ENCODE measurements at regions not wholly inside any gene's neighbourhood (a gene's known extent, or its start where the extent isn't known, plus 50 kb on each side); places are given as distances from the start of the nearest gene placed in this dataset.

GRCh38 chr13:65154661-65155447 is 2075.3 kb downstream of the PCDH9 start:
- peaks cover 0 to under 1% (median 0%) of the 10 kb centered on the region in 3 donors for H3K9me3 ChIP-seq
- DNase-seq, result no peak
- H3K4me3 ChIP-seq, result no peak overlapping the region
- no peak for TF ChIP-seq POLR2A (IDR thresholded peaks at IDR 0.05)
- no peak for TF ChIP-seq CTCF (IDR thresholded peaks at IDR 0.05)
- H3K4me1 ChIP-seq, result no peaks in the 10 kb centered on the region
- WGBS, 2 donors, result 86 to 90% methylated on average over 5 of the region's 5 CpGs
- no peaks in the 10 kb centered on the region for H3K36me3 ChIP-seq
- intact Hi-C loops (cut with DNase I), result no loop called here
- H3K27ac ChIP-seq, result no peak overlapping the region
- no peaks in the 10 kb centered on the region for H3K27me3 ChIP-seq

- intact Hi-C loops (cut with DNase I), result no loop called here
- TF ChIP-seq CTCF (IDR thresholded peaks at IDR 0.05), result no peak
- no peak for TF ChIP-seq POLR2A (IDR thresholded peaks at IDR 0.05)
- 94 to 95% methylated on average over 11 to 12 of the region's 37 CpGs for WGBS, 2 donors
- Histone ChIP-seq H3K4me1 (no peaks in the 10 kb centered on the region), H3K27me3 (no peaks in the 10 kb centered on the region), H3K4me3 (no peak overlapping the region), H3K36me3 (no peaks in the 10 kb centered on the region), H3K27ac (no peak overlapping the region), H3K9me3 (peaks cover 0 to 5% (median 0%) of the 10 kb centered on the region in 3 donors)
- no peak for DNase-seq
These were observed 2080.4 kb downstream of the PCDH9 start for GRCh38 chr13:65149687-65150086.

- H3K27me3 ChIP-seq, result no peaks in the 10 kb centered on the region
- no peaks in the 10 kb centered on the region for H3K4me1 ChIP-seq
- H3K4me3 ChIP-seq, result no peak overlapping the region
- H3K36me3 ChIP-seq, result no peaks in the 10 kb centered on the region
- DNase-seq, result no peak
- H3K9me3 ChIP-seq, result no peaks in the 10 kb centered on the region
- H3K27ac ChIP-seq, result no peak overlapping the region
- 79 to 94% methylated on average over 3 of the region's 3 CpGs for WGBS, 2 donors
- intact Hi-C loops (cut with DNase I), result no loop called here
- TF ChIP-seq POLR2A (IDR thresholded peaks at IDR 0.05) (no peak), CTCF (IDR thresholded peaks at IDR 0.05) (no peak)
These were observed 2086.2 kb downstream of the PCDH9 start for GRCh38 chr13:65143920-65144319.

GRCh38 chr13:65133094-65133493 is 2097.0 kb downstream of the PCDH9 start:
- TF ChIP-seq CTCF (IDR thresholded peaks at IDR 0.05) (no peak), POLR2A (IDR thresholded peaks at IDR 0.05) (no peak)
- intact Hi-C loops (cut with DNase I), result no loop called here
- 66 to 69% methylated on average over 7 of the region's 7 CpGs for WGBS, 2 donors

GRCh38 chr13:65125236-65125635 is 2104.9 kb downstream of the PCDH9 start:
- Histone ChIP-seq H3K36me3 (no peaks in the 10 kb centered on the region), H3K9me3 (no peaks in the 10 kb centered on the region), H3K4me3 (no peak overlapping the region), H3K27me3 (no peaks in the 10 kb centered on the region), H3K4me1 (no peaks in the 10 kb centered on the region), H3K27ac (no peak overlapping the region)
- TF ChIP-seq CTCF (IDR thresholded peaks at IDR 0.05) (no peak), POLR2A (IDR thresholded peaks at IDR 0.05) (no peak)
- WGBS, 2 donors, result 25 to 31% methylated on average over 1 of the region's 1 CpG
- intact Hi-C loops (cut with DNase I), result no loop called here
- no peak for DNase-seq

More at GRCh38 chr13:65133094-65133493, 2097.0 kb downstream of the PCDH9 start:
- DNase-seq, result no peak
- H3K4me1 ChIP-seq, result no peaks in the 10 kb centered on the region
- no peaks in the 10 kb centered on the region for H3K27me3 ChIP-seq
- H3K27ac ChIP-seq, result no peak overlapping the region
- no peaks in the 10 kb centered on the region for H3K9me3 ChIP-seq
- H3K36me3 ChIP-seq, result no peaks in the 10 kb centered on the region
- no peak overlapping the region for H3K4me3 ChIP-seq
